ENCODE measurements at regions not wholly inside any gene's neighbourhood (a gene's known extent, or its start where the extent isn't known, plus 50 kb on each side); places are given as distances from the start of the nearest gene placed in this dataset.

DNA sequence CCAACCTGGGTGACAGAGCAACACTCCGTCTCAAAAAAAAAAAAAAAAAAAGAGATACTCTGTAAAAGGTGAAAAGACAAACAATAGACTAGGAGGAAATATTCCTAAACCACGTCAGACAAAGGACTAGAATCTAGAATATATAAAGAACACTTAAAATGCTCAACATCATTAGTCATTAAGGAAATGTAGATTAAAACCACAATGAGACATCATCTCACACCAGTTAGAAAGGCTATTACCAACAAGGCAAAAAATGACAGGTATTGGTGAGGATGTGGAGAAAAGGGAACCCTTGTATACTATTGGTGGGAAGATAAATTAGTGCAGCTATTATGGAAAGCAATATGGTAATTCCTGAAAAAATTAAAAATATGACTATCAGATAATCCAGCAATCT is 903.1 kb upstream of the SOX9 start:
- TF ChIP-seq, protein P1, sequence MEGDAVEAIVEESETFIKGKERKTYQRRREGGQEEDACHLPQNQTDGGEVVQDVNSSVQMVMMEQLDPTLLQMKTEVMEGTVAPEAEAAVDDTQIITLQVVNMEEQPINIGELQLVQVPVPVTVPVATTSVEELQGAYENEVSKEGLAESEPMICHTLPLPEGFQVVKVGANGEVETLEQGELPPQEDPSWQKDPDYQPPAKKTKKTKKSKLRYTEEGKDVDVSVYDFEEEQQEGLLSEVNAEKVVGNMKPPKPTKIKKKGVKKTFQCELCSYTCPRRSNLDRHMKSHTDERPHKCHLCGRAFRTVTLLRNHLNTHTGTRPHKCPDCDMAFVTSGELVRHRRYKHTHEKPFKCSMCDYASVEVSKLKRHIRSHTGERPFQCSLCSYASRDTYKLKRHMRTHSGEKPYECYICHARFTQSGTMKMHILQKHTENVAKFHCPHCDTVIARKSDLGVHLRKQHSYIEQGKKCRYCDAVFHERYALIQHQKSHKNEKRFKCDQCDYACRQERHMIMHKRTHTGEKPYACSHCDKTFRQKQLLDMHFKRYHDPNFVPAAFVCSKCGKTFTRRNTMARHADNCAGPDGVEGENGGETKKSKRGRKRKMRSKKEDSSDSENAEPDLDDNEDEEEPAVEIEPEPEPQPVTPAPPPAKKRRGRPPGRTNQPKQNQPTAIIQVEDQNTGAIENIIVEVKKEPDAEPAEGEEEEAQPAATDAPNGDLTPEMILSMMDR (conservative IDR thresholded peaks at IDR 0.05) = no peak
- TF ChIP-seq EZH2 (IDR thresholded peaks at IDR 0.05; ENCODE audit: low read depth) = no peak

All from PC-9 (cell line).